Peyer's patch (tissue), 4 donors: ENCODE measurements at regions not wholly inside any gene's neighbourhood (a gene's known extent, or its start where the extent isn't known, plus 50 kb on each side); places are given as distances from the start of the nearest gene placed in this dataset.

ENCODE experiments used
- CTCF ChIP-seq, 6 experiments: fragments of 450-650 bp in 4 of 6; fragments of 200-600 bp in 2 of 6; sonication (generic) in 1 of 6; IDR thresholded peaks; one replicate each; pipeline ENCODE4 v1.5.1; 2017 to 2019; ENCODE audit warnings: antibody characterized with exemption in 6 of 6, mild to moderate bottlenecking in 3 of 6, moderate library complexity in 1 of 6
- POLR2A ChIP-seq, 2 donors: fragments of 450-650 bp; IDR thresholded peaks; one replicate each; pipeline ENCODE4 v1.5.1; 2017; ENCODE audit warnings: antibody characterized with exemption in 2 of 2, mild to moderate bottlenecking in 2 of 2, moderate library complexity in 2 of 2

GRCh38 chr6:87860902-87861301 lies 158.9 kb upstream of the AKIRIN2 start:
- no peak for TF ChIP-seq CTCF (IDR thresholded peaks at IDR 0.05)
- TF ChIP-seq POLR2A (IDR thresholded peaks at IDR 0.05) = no peak
